ENCODE measurements at regions not wholly inside any gene's neighbourhood (a gene's known extent, or its start where the extent isn't known, plus 50 kb on each side); places are given as distances from the start of the nearest gene placed in this dataset.
"Not testable (repeated sequence)": the region's sequence is repeated elsewhere in the genome, so short reads cannot be mapped to it uniquely, and the experiment has no call there.

GRCh38 chr16:59826767-59827166 is 1092.7 kb upstream of the GOT2 start:
- Histone ChIP-seq H3K36me3 (ENCODE audit: insufficient read depth, low read length) (no peaks in the 10 kb centered on the region), H3K9me3 (ENCODE audit: low read depth, low read length) (no peaks in the 10 kb centered on the region), H3K27ac (ENCODE audit: low read depth, low read length) (no peak overlapping the region), H4K20me1 (ENCODE audit: insufficient read depth, low read length) (no peaks in the 10 kb centered on the region), H2AFZ (ENCODE audit: low read length) (no peak overlapping the region), H3K27me3 (ENCODE audit: insufficient read depth, low read length) (no peaks in the 10 kb centered on the region), H3K4me1 (ENCODE audit: insufficient read depth, low read length) (no peaks in the 10 kb centered on the region), H3K4me3 (ENCODE audit: insufficient read depth, low read length) (no peak overlapping the region), H3K4me2 (ENCODE audit: insufficient read depth, low read length) (no peak overlapping the region), H3K79me2 (ENCODE audit: insufficient read depth, low read length) (no peaks in the 10 kb centered on the region)
- TF ChIP-seq, protein P1, sequence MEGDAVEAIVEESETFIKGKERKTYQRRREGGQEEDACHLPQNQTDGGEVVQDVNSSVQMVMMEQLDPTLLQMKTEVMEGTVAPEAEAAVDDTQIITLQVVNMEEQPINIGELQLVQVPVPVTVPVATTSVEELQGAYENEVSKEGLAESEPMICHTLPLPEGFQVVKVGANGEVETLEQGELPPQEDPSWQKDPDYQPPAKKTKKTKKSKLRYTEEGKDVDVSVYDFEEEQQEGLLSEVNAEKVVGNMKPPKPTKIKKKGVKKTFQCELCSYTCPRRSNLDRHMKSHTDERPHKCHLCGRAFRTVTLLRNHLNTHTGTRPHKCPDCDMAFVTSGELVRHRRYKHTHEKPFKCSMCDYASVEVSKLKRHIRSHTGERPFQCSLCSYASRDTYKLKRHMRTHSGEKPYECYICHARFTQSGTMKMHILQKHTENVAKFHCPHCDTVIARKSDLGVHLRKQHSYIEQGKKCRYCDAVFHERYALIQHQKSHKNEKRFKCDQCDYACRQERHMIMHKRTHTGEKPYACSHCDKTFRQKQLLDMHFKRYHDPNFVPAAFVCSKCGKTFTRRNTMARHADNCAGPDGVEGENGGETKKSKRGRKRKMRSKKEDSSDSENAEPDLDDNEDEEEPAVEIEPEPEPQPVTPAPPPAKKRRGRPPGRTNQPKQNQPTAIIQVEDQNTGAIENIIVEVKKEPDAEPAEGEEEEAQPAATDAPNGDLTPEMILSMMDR (IDR thresholded peaks at IDR 0.05; ENCODE audit: extremely low read depth, low read depth, low read length) = no peak
- no peak for DNase-seq (ENCODE audit: insufficient read length, low spot score, missing footprints)

DNA sequence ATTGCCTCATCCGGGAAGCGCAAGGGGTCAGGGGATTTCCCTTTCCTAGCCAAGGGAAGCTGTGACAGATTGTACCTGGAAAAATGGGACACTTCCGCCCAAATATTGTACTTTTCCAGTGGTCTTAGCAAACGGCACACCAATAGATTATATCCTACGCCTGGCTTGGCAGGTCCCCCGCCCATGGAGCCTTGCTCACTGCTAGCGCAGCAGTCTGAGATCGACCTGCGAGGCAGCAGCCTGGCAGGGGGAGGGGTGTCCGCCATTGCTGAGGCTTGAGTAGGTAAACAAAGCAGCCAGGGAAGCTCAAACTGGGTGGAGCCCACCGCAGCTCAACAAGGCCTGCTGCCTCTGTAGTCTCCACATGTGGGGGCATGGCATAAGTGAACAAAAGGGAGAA is 1075.4 kb upstream of the GOT2 start:
- not testable (repeated sequence) for H3K4me2 ChIP-seq (ENCODE audit: insufficient read depth, low read length); H3K4me1 ChIP-seq (ENCODE audit: insufficient read depth, low read length); H3K79me2 ChIP-seq (ENCODE audit: insufficient read depth, low read length)

GRCh38 chr16:59783191-59783590 is 1049.1 kb upstream of the GOT2 start:
- no peaks in the 10 kb centered on the region for H4K20me1 ChIP-seq (ENCODE audit: insufficient read depth, low read length)
- H3K9me3 ChIP-seq (ENCODE audit: low read depth, low read length) = peaks cover 1% of the 10 kb centered on the region
- H3K27ac ChIP-seq (ENCODE audit: low read depth, low read length) = no peak overlapping the region
- TF ChIP-seq, protein P1 (IDR thresholded peaks at IDR 0.05; ENCODE audit: extremely low read depth, low read depth, low read length) = no peak
- H2AFZ ChIP-seq (ENCODE audit: low read length) = no peak overlapping the region
- no peaks in the 10 kb centered on the region for H3K79me2 ChIP-seq (ENCODE audit: insufficient read depth, low read length)
- no peak overlapping the region for H3K4me3 ChIP-seq (ENCODE audit: insufficient read depth, low read length)
- no peaks in the 10 kb centered on the region for H3K4me1 ChIP-seq (ENCODE audit: insufficient read depth, low read length)
- no peaks in the 10 kb centered on the region for H3K27me3 ChIP-seq (ENCODE audit: insufficient read depth, low read length)
- H3K36me3 ChIP-seq (ENCODE audit: insufficient read depth, low read length) = no peaks in the 10 kb centered on the region
- H3K4me2 ChIP-seq (ENCODE audit: insufficient read depth, low read length) = no peak overlapping the region
- DNase-seq (ENCODE audit: insufficient read length, low spot score, missing footprints) = no peak

More for the DNA sequence above, 1075.4 kb upstream of the GOT2 start:
- not testable (repeated sequence) for DNase-seq (ENCODE audit: insufficient read length, low spot score, missing footprints); H4K20me1 ChIP-seq (ENCODE audit: insufficient read depth, low read length); H3K9me3 ChIP-seq (ENCODE audit: low read depth, low read length); H3K27ac ChIP-seq (ENCODE audit: low read depth, low read length); H3K36me3 ChIP-seq (ENCODE audit: insufficient read depth, low read length); H3K4me3 ChIP-seq (ENCODE audit: insufficient read depth, low read length); H3K27me3 ChIP-seq (ENCODE audit: insufficient read depth, low read length); H2AFZ ChIP-seq (ENCODE audit: low read length)

- TF ChIP-seq, protein P1 (IDR thresholded peaks at IDR 0.05; ENCODE audit: extremely low read depth, low read depth, low read length) = no peak
- no peaks in the 10 kb centered on the region for H3K9me3 ChIP-seq (ENCODE audit: low read depth, low read length)
- H3K36me3 ChIP-seq (ENCODE audit: insufficient read depth, low read length) = no peaks in the 10 kb centered on the region
- no peak for DNase-seq (ENCODE audit: insufficient read length, low spot score, missing footprints)
- no peak overlapping the region for H3K4me3 ChIP-seq (ENCODE audit: insufficient read depth, low read length)
- no peaks in the 10 kb centered on the region for H3K27me3 ChIP-seq (ENCODE audit: insufficient read depth, low read length)
- H3K4me2 ChIP-seq (ENCODE audit: insufficient read depth, low read length) = no peak overlapping the region
- no peak overlapping the region for H3K27ac ChIP-seq (ENCODE audit: low read depth, low read length)
- H3K4me1 ChIP-seq (ENCODE audit: insufficient read depth, low read length) = no peaks in the 10 kb centered on the region
- no peaks in the 10 kb centered on the region for H3K79me2 ChIP-seq (ENCODE audit: insufficient read depth, low read length)
- no peaks in the 10 kb centered on the region for H4K20me1 ChIP-seq (ENCODE audit: insufficient read depth, low read length)
- no peak overlapping the region for H2AFZ ChIP-seq (ENCODE audit: low read length)
Measured at GRCh38 chr16:59773330-59773729, 1039.2 kb upstream of the GOT2 start.
